ENCODE measurements at regions not wholly inside any gene's neighbourhood (a gene's known extent, or its start where the extent isn't known, plus 50 kb on each side); places are given as distances from the start of the nearest gene placed in this dataset.

- TF ChIP-seq BACH2 (CRISPR knock-in tag; IDR thresholded peaks at IDR 0.05; ENCODE audit: borderline replicate concordance) (no peak), ZFP30 (CRISPR knock-in tag; IDR thresholded peaks at IDR 0.05) (no peak), TCF4 (CRISPR knock-in tag; IDR thresholded peaks at IDR 0.05; ENCODE audit: borderline replicate concordance) (no peak), ISL1 (CRISPR knock-in tag; IDR thresholded peaks at IDR 0.05) (no peak)
- TF ChIP-seq, protein P1, sequence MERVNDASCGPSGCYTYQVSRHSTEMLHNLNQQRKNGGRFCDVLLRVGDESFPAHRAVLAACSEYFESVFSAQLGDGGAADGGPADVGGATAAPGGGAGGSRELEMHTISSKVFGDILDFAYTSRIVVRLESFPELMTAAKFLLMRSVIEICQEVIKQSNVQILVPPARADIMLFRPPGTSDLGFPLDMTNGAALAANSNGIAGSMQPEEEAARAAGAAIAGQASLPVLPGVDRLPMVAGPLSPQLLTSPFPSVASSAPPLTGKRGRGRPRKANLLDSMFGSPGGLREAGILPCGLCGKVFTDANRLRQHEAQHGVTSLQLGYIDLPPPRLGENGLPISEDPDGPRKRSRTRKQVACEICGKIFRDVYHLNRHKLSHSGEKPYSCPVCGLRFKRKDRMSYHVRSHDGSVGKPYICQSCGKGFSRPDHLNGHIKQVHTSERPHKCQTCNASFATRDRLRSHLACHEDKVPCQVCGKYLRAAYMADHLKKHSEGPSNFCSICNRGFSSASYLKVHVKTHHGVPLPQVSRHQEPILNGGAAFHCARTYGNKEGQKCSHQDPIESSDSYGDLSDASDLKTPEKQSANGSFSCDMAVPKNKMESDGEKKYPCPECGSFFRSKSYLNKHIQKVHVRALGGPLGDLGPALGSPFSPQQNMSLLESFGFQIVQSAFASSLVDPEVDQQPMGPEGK (CRISPR knock-in tag; IDR thresholded peaks at IDR 0.05; ENCODE audit: borderline replicate concordance) = no peak
These were observed 208.6 kb upstream of the TMEM72 start for GRCh38 chr10:44702531-44702930.

Data from SK-N-SH treated with all-trans-retinoic acid at 6 μM for 48 hours (cell line).